Activated CD8-positive, alpha-beta memory T cell treated with anti-CD3 and anti-CD28 coated beads, Interleukin-2, amount 50 U/mL, for 24 hours (primary cell): ENCODE measurements at regions not wholly inside any gene's neighbourhood (a gene's known extent, or its start where the extent isn't known, plus 50 kb on each side); places are given as distances from the start of the nearest gene placed in this dataset.
"Not testable (repeated sequence)": the region's sequence is repeated elsewhere in the genome, so short reads cannot be mapped to it uniquely, and the experiment has no call there.

Experiments
- DNase-seq: peaks from one replicate; pipeline ENCODE4 v3.0.0-alpha.2; 2020; ENCODE audit errors: extremely low read depth

- DNase-seq = no peak
Measured at GRCh38 chrX:40373641-40374040, 207.1 kb upstream of the ATP6AP2 start.

GRCh38 chrX:40373025-40373424 lies 207.7 kb upstream of the ATP6AP2 start:
- DNase-seq = no peak

GRCh38 chrX:40371376-40371775 lies 209.4 kb upstream of the ATP6AP2 start:
- DNase-seq = no peak

- no peak for DNase-seq
Measured at GRCh38 chrX:40368611-40369061, 212.1 kb upstream of the ATP6AP2 start.

GRCh38 chrX:40366661-40367060 lies 214.1 kb upstream of the ATP6AP2 start:
- no peak for DNase-seq

GRCh38 chrX:40362291-40362690 lies 218.5 kb upstream of the ATP6AP2 start:
- DNase-seq = not testable (repeated sequence)

GRCh38 chrX:40360557-40360956 lies 220.2 kb upstream of the ATP6AP2 start:
- DNase-seq = no peak

GRCh38 chrX:40359593-40359992 lies 221.2 kb upstream of the ATP6AP2 start:
- DNase-seq = no peak

GRCh38 chrX:40358994-40359393 lies 221.8 kb upstream of the ATP6AP2 start:
- no peak for DNase-seq

GRCh38 chrX:40349251-40349650 lies 231.5 kb upstream of the ATP6AP2 start:
- DNase-seq = no peak

- no peak for DNase-seq
Measured at GRCh38 chrX:40346379-40346778, 234.4 kb upstream of the ATP6AP2 start.

- DNase-seq = no peak
Measured at GRCh38 chrX:40343319-40343718, 237.5 kb upstream of the ATP6AP2 start.

GRCh38 chrX:40340116-40340515 lies 240.7 kb upstream of the ATP6AP2 start:
- no peak for DNase-seq

GRCh38 chrX:40333344-40333743 lies 235.6 kb upstream of the BCOR start:
- no peak for DNase-seq

GRCh38 chrX:40331762-40332161 lies 234.0 kb upstream of the BCOR start:
- no peak for DNase-seq

GRCh38 chrX:40331353-40331752 lies 233.6 kb upstream of the BCOR start:
- no peak for DNase-seq

GRCh38 chrX:40329616-40330015 lies 231.9 kb upstream of the BCOR start:
- no peak for DNase-seq

GRCh38 chrX:40327085-40327484 lies 229.3 kb upstream of the BCOR start:
- no peak for DNase-seq

- DNase-seq = no peak
Measured at GRCh38 chrX:40326186-40326965, 228.6 kb upstream of the BCOR start.

- DNase-seq = no peak
Measured at GRCh38 chrX:40325161-40325560, 227.4 kb upstream of the BCOR start.

- DNase-seq = no peak
Measured at GRCh38 chrX:40323977-40324376, 226.2 kb upstream of the BCOR start.

GRCh38 chrX:40320819-40321218 lies 223.1 kb upstream of the BCOR start:
- no peak for DNase-seq

GRCh38 chrX:40318801-40319200 lies 221.0 kb upstream of the BCOR start:
- no peak for DNase-seq

- no peak for DNase-seq
Measured at GRCh38 chrX:40318076-40318475, 220.3 kb upstream of the BCOR start.
